Spleen (tissue), 7 donors: ENCODE measurements at regions not wholly inside any gene's neighbourhood (a gene's known extent, or its start where the extent isn't known, plus 50 kb on each side); places are given as distances from the start of the nearest gene placed in this dataset.

Source experiments
- CTCF ChIP-seq, 11 experiments: fragments of 200-600 bp in 7 of 11; fragments of 450-650 bp in 4 of 11; sonication (generic) in 4 of 11; IDR thresholded peaks in 8 of 11; conservative IDR thresholded peaks in 3 of 11; 1 replicate in 7 of 11; 2 replicates in 4 of 11; pipeline versions ENCODE4 v1.4.0 to v1.8.0; 2016 to 2021; ENCODE audit warnings: antibody characterized with exemption in 11 of 11, inconsistent platforms in 4 of 11, mild to moderate bottlenecking in 1 of 11
- POLR2A ChIP-seq, 3 donors: fragments of 450-650 bp; IDR thresholded peaks; one replicate each; pipeline ENCODE4 v1.5.1; 2017; ENCODE audit warnings: antibody characterized with exemption in 3 of 3, mild to moderate bottlenecking in 1 of 3
- POLR2AphosphoS5 ChIP-seq, 3 donors: sonication (generic); formaldehyde crosslinking; IDR thresholded peaks; one replicate each; pipeline ENCODE4 v1.5.1; 2017; ENCODE audit warnings: antibody characterized with exemption in 3 of 3
- donor health status: DM: no; HTN: no; CAD: no; lungs with moderate emphysema.
- donor health status: DM: no; HTN: no; CAD: no.
- donor health status: DM: no; HTN: no; CAD: no.

- TF ChIP-seq CTCF (IDR thresholded peaks at IDR 0.05 in 8 of 11, conservative IDR thresholded peaks at IDR 0.05 in 3 of 11) (no peak), POLR2A (IDR thresholded peaks at IDR 0.05) (no peak), POLR2AphosphoS5 (IDR thresholded peaks at IDR 0.05) (no peak)
Measured at GRCh38 chr12:18828483-18828882, 90.6 kb downstream of the CAPZA3 start.
